ENCODE measurements at regions not wholly inside any gene's neighbourhood (a gene's known extent, or its start where the extent isn't known, plus 50 kb on each side); places are given as distances from the start of the nearest gene placed in this dataset.

DNA sequence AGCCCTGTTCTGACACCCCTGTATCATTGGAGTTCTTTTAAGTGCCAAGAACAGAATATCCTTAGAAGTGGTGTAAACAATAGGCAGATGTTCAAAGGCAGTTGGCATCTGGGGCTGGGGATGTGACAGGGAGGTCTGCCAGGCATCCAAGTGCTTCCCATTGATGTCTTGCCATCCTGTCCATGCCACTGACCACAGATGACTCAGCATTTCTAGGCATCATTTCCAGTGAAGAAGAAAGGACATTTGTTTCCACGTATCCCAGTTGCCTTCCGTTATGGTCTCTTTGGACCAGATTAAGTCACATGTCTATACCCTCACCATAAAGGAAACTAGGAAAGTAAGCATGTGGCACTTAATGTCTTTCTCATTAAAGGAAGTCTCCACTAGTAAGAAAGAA, 76.7 kb upstream of the BARX2 start:
- Histone ChIP-seq H3K4me1 (ENCODE audit: control insufficient read depth in 1 of 2, insufficient read depth in 2 of 2, low read length in 2 of 2) (no peaks in the 10 kb centered on the region), H3K4me3 (ENCODE audit: low read length in 2 of 2) (no peak overlapping the region), H3K27me3 (ENCODE audit: control insufficient read depth in 1 of 2, insufficient read depth in 2 of 2, low read length in 1 of 2) (peaks cover 0 to 2% of the 10 kb centered on the region in 2 donors), H3K27ac (ENCODE audit: low read depth in 1 of 2, low read length in 2 of 2) (no peak overlapping the region), H3K9me3 (ENCODE audit: control insufficient read depth, low read length) (no peaks in the 10 kb centered on the region), H3K36me3 (ENCODE audit: control insufficient read depth in 1 of 2, insufficient read depth in 2 of 2, low read length in 1 of 2) (no peaks in the 10 kb centered on the region)
- DNase-seq (no peak), ATAC-seq (ENCODE audit: low FRiP score) (no peak)
- intact Hi-C loops (cut with DNase I) = no loop called here
- WGBS, 2 donors = 74 to 79% methylated on average over 2 of the region's 2 CpGs

DNA sequence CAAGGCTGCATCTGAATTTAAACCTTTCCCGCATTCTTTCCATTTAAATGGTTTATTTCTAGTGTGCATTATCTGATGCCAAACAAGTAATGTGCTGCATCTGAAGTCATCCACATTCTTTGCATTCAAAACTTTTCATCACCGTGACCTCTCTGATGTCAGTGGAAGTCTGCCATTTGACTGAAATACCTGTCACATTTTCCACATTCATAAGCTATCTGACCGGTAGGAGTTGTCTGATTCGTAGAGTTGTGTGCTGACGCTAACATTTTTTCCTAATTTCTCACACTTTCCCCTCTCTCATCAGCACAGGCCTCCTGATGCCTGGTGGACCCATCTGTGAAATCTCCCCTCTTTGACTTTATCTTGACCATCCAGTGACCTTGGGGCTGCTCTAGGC, 79.9 kb upstream of the BARX2 start:
- no peaks in the 10 kb centered on the region for H3K36me3 ChIP-seq (ENCODE audit: control insufficient read depth in 1 of 2, insufficient read depth in 2 of 2, low read length in 1 of 2)
- H3K4me1 ChIP-seq (ENCODE audit: control insufficient read depth in 1 of 2, insufficient read depth in 2 of 2, low read length in 2 of 2) = no peaks in the 10 kb centered on the region
- 55 to 64% methylated on average over 5 of the region's 5 CpGs for WGBS, 2 donors
- no peak for DNase-seq
- peaks cover 0 to 2% of the 10 kb centered on the region in 2 donors for H3K27me3 ChIP-seq (ENCODE audit: control insufficient read depth in 1 of 2, insufficient read depth in 2 of 2, low read length in 1 of 2)
- H3K27ac ChIP-seq (ENCODE audit: low read depth in 1 of 2, low read length in 2 of 2) = no peak overlapping the region
- intact Hi-C loops (cut with DNase I) = no loop called here
- no peak for ATAC-seq (ENCODE audit: low FRiP score)
- no peak overlapping the region for H3K4me3 ChIP-seq (ENCODE audit: low read length in 2 of 2)
- H3K9me3 ChIP-seq (ENCODE audit: control insufficient read depth, low read length) = no peaks in the 10 kb centered on the region

DNA sequence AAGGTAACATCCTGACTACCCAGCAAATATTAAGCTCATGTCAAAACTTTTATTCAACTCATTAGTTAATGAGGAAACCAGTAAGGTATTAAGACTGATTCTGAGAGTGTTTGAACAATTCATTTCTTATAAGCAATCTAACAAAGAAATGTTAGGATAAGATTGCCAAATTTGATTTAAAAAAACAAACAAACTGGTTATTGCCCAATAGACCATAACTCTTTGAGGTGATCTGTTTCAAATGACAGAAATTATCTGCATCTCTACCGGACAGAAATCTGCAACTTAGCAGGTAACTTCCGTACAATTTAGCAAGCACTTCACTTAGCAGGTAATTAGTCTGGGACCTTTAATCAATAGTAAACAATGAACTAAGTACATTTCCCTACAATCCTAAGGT, 82.9 kb upstream of the BARX2 start:
- intact Hi-C loops (cut with DNase I) = no loop called here
- Histone ChIP-seq H3K27ac (ENCODE audit: low read depth in 1 of 2, low read length in 2 of 2) (no peak overlapping the region), H3K27me3 (ENCODE audit: control insufficient read depth in 1 of 2, insufficient read depth in 2 of 2, low read length in 1 of 2) (peaks cover 0 to 2% of the 10 kb centered on the region in 2 donors), H3K9me3 (ENCODE audit: control insufficient read depth, low read length) (no peaks in the 10 kb centered on the region), H3K4me1 (ENCODE audit: control insufficient read depth in 1 of 2, insufficient read depth in 2 of 2, low read length in 2 of 2) (no peaks in the 10 kb centered on the region), H3K36me3 (ENCODE audit: control insufficient read depth in 1 of 2, insufficient read depth in 2 of 2, low read length in 1 of 2) (no peaks in the 10 kb centered on the region), H3K4me3 (ENCODE audit: low read length in 2 of 2) (no peak overlapping the region)
- DNase-seq (no peak), ATAC-seq (ENCODE audit: low FRiP score) (no peak)
- 43 to 66% methylated on average over 2 of the region's 2 CpGs for WGBS, 2 donors

DNA sequence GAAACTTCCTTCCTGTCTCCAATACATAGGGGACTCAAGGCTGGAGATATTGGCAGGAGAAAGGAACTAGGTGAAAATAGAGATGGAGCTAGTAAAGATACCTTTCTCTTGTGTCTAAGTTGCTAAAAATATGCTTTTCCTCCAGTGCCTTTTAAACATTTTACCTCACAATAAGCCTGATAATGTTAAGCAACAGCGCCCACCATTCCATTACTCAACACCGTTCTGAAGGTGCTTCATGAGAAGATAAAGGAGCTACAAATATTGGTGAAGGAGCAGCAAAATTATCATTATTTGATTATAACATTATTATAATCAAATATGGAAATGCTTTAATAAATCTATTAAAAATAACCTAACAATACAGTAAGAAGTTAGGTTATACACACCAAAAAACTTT, 83.6 kb upstream of the BARX2 start:
- no peaks in the 10 kb centered on the region for H3K9me3 ChIP-seq (ENCODE audit: control insufficient read depth, low read length)
- no peaks in the 10 kb centered on the region for H3K4me1 ChIP-seq (ENCODE audit: control insufficient read depth in 1 of 2, insufficient read depth in 2 of 2, low read length in 2 of 2)
- DNase-seq (no peak), ATAC-seq (ENCODE audit: low FRiP score) (no peak)
- no peak overlapping the region for H3K4me3 ChIP-seq (ENCODE audit: low read length in 2 of 2)
- no peaks in the 10 kb centered on the region for H3K36me3 ChIP-seq (ENCODE audit: control insufficient read depth in 1 of 2, insufficient read depth in 2 of 2, low read length in 1 of 2)
- intact Hi-C loops (cut with DNase I) = no loop called here
- peaks cover 0 to 2% of the 10 kb centered on the region in 2 donors for H3K27me3 ChIP-seq (ENCODE audit: control insufficient read depth in 1 of 2, insufficient read depth in 2 of 2, low read length in 1 of 2)
- 91 to 95% methylated on average over 2 of the region's 2 CpGs for WGBS, 2 donors
- H3K27ac ChIP-seq (ENCODE audit: low read depth in 1 of 2, low read length in 2 of 2) = no peak overlapping the region

DNA sequence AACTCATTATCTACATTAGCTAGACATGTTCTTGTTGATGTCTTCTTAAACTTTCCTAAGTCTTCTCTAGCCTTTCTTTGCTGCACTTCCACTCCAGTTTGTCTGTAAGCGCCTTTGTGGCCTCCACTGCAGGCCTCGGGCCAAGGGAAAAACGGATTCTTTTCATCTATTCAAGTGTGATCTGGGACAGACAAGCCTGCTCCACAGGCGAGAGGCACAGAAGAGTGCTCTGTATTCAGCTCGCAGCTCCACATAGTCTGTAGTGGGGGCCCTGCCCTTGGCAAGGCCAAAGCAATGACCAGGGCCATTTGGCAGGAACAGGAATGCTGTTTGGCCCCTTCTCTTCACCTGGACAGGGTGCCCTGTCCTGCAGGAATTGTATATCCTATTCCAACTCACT, 84.1 kb upstream of the BARX2 start:
- Histone ChIP-seq H3K27me3 (ENCODE audit: control insufficient read depth in 1 of 2, insufficient read depth in 2 of 2, low read length in 1 of 2) (peaks cover 0 to 2% of the 10 kb centered on the region in 2 donors), H3K9me3 (ENCODE audit: control insufficient read depth, low read length) (no peaks in the 10 kb centered on the region), H3K36me3 (ENCODE audit: control insufficient read depth in 1 of 2, insufficient read depth in 2 of 2, low read length in 1 of 2) (no peaks in the 10 kb centered on the region), H3K4me1 (ENCODE audit: control insufficient read depth in 1 of 2, insufficient read depth in 2 of 2, low read length in 2 of 2) (no peaks in the 10 kb centered on the region), H3K27ac (ENCODE audit: low read depth in 1 of 2, low read length in 2 of 2) (no peak overlapping the region), H3K4me3 (ENCODE audit: low read length in 2 of 2) (no peak overlapping the region)
- intact Hi-C loops (cut with DNase I) = no loop called here
- no peak for DNase-seq
- 76 to 82% methylated on average over 5 of the region's 5 CpGs for WGBS, 2 donors
- ATAC-seq (ENCODE audit: low FRiP score) = no peak

DNA sequence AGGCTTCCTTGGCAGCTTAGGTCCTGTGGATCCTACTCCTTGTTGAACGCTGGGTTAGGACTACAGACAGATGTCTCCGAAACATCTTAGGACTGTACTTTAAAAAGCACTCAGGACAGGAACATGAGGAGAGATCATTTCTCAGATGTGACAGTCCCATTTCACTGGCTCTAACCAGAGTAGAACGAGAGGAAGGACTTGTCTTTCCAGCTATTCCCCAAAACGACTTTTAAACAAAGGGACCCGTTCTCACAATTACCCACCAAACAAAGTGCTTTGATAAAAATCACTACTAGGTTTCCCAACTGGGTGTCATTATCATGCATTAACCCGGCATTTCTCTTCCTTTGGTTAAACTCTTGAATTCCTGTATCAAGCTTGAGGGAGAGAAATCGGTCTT, 84.7 kb upstream of the BARX2 start:
- WGBS, 2 donors = 70 to 75% methylated on average over 7 of the region's 7 CpGs
- H3K27me3 ChIP-seq (ENCODE audit: control insufficient read depth in 1 of 2, insufficient read depth in 2 of 2, low read length in 1 of 2) = no peaks in the 10 kb centered on the region
- ATAC-seq (ENCODE audit: low FRiP score) = no peak
- H3K27ac ChIP-seq (ENCODE audit: low read depth in 1 of 2, low read length in 2 of 2) = no peak overlapping the region
- no peak overlapping the region for H3K4me3 ChIP-seq (ENCODE audit: low read length in 2 of 2)
- intact Hi-C loops (cut with DNase I) = no loop called here
- H3K9me3 ChIP-seq (ENCODE audit: control insufficient read depth, low read length) = no peaks in the 10 kb centered on the region
- H3K36me3 ChIP-seq (ENCODE audit: control insufficient read depth in 1 of 2, insufficient read depth in 2 of 2, low read length in 1 of 2) = no peaks in the 10 kb centered on the region
- H3K4me1 ChIP-seq (ENCODE audit: control insufficient read depth in 1 of 2, insufficient read depth in 2 of 2, low read length in 2 of 2) = no peaks in the 10 kb centered on the region
- DNase-seq = no peak

DNA sequence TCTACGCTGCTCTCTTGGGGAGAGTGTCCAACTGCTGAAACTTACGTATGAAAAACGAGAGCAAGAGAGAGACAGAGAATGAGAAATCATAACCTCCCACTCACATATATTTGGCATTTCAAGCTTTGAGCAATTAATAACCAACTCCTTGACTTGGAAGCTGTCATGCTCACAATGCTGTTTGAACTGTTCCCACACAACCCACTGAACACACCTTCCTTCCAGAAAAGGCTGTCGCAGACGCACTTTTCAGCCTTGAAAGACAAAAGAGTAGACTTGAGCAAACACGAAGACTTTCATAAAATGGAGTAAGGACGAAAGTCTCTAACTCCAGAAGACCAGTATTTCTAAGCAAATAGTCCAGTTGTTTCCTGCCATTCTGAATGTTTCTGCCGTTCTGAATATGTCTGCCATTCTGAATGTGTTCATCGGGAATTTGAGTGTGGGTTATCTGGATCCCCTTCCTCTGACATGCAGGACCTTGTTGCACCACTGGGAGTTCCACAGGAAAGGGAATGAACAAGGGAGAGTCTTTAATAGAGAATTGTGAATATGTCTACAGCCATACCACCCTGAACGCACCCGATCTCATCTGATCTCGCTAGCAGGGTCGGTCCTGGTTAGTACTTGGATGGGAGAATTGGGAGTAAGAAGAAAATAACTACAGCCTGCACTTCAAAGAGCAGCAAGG, 86.2 kb upstream of the BARX2 start:
- 71 to 80% methylated on average over 13 of the region's 13 CpGs for WGBS, 2 donors
- H3K4me1 ChIP-seq (ENCODE audit: control insufficient read depth in 1 of 2, insufficient read depth in 2 of 2, low read length in 2 of 2) = no peaks in the 10 kb centered on the region
- H3K4me3 ChIP-seq (ENCODE audit: low read length in 2 of 2) = no peak overlapping the region
- no peaks in the 10 kb centered on the region for H3K36me3 ChIP-seq (ENCODE audit: control insufficient read depth in 1 of 2, insufficient read depth in 2 of 2, low read length in 1 of 2)
- ATAC-seq (ENCODE audit: low FRiP score) = no peak
- H3K27me3 ChIP-seq (ENCODE audit: control insufficient read depth in 1 of 2, insufficient read depth in 2 of 2, low read length in 1 of 2) = no peaks in the 10 kb centered on the region
- no peaks in the 10 kb centered on the region for H3K9me3 ChIP-seq (ENCODE audit: control insufficient read depth, low read length)
- no peak for DNase-seq
- H3K27ac ChIP-seq (ENCODE audit: low read depth in 1 of 2, low read length in 2 of 2) = no peak overlapping the region
- intact Hi-C loops (cut with DNase I) = no loop called here

DNA sequence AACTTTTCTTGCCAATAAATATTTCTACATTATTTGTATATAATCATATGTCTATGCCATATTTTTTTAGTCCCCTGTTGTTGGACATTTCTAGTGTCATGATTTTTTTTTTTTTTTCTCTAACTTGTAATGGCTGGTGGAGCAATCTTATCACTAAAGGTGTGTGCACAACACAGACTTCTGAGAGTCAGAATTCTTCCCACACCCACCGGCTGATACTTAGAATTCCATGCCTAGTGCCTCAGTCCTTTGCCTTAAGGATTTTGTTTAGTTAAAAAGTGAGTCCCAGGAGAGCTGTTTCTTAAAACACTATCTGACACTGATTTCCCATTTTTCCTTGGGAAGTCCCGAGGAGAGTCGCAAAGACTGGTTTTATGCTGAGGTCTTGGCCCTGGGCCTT, 87.7 kb upstream of the BARX2 start:
- ATAC-seq (ENCODE audit: low FRiP score) = no peak
- no peak for DNase-seq
- H3K27ac ChIP-seq (ENCODE audit: low read depth in 1 of 2, low read length in 2 of 2) = no peak overlapping the region

DNA sequence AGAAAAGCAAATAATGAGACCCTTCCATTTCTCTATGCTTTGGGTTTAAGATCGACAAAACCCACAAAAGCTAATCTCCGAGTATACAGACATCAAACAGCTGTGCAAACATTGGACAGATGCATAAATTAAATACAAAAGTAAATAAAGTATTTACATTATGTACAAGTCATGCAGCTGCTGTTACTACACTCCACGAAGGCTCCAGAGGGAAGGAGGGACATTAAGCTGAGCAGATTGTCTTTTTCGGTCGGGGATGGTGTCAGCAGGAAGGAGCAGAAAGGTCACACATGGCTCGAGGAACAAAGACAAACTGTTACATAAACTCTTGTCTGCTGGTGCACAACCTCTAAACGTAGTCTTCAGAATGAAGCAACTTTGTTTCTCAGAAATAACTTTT, 88.8 kb upstream of the BARX2 start:
- Histone ChIP-seq H3K4me1 (ENCODE audit: control insufficient read depth in 1 of 2, insufficient read depth in 2 of 2, low read length in 2 of 2) (no peaks in the 10 kb centered on the region), H3K27ac (ENCODE audit: low read depth in 1 of 2, low read length in 2 of 2) (no peak overlapping the region), H3K4me3 (ENCODE audit: low read length in 2 of 2) (no peak overlapping the region), H3K27me3 (ENCODE audit: control insufficient read depth in 1 of 2, insufficient read depth in 2 of 2, low read length in 1 of 2) (no peaks in the 10 kb centered on the region), H3K36me3 (ENCODE audit: control insufficient read depth in 1 of 2, insufficient read depth in 2 of 2, low read length in 1 of 2) (no peaks in the 10 kb centered on the region), H3K9me3 (ENCODE audit: control insufficient read depth, low read length) (no peaks in the 10 kb centered on the region)
- intact Hi-C loops (cut with DNase I) = no loop called here
- DNase-seq (no peak), ATAC-seq (ENCODE audit: low FRiP score) (no peak)
- 51 to 57% methylated on average over 7 of the region's 7 CpGs for WGBS, 2 donors

More for the DNA sequence above, 87.7 kb upstream of the BARX2 start:
- Histone ChIP-seq H3K4me1 (ENCODE audit: control insufficient read depth in 1 of 2, insufficient read depth in 2 of 2, low read length in 2 of 2) (no peaks in the 10 kb centered on the region), H3K27me3 (ENCODE audit: control insufficient read depth in 1 of 2, insufficient read depth in 2 of 2, low read length in 1 of 2) (no peaks in the 10 kb centered on the region), H3K9me3 (ENCODE audit: control insufficient read depth, low read length) (no peaks in the 10 kb centered on the region), H3K4me3 (ENCODE audit: low read length in 2 of 2) (no peak overlapping the region), H3K36me3 (ENCODE audit: control insufficient read depth in 1 of 2, insufficient read depth in 2 of 2, low read length in 1 of 2) (no peaks in the 10 kb centered on the region)
- 32 to 48% methylated on average over 3 of the region's 3 CpGs for WGBS, 2 donors
- intact Hi-C loops (cut with DNase I) = no loop called here

All from aorta (tissue), 5 donors.